Transverse colon (tissue), 4 donors: ENCODE measurements at regions not wholly inside any gene's neighbourhood (a gene's known extent, or its start where the extent isn't known, plus 50 kb on each side); places are given as distances from the start of the nearest gene placed in this dataset.

Experiments used
- DNase-seq: peaks from one replicate; pipeline ENCODE4 v3.0.0-alpha.2; 2019
- H3K27ac ChIP-seq, 4 donors: fragments of 200-600 bp; sonication (generic); 2 replicates each; pipeline ENCODE4 v1.5.1; 2016 to 2018; ENCODE audit warnings: inconsistent platforms in 4 of 4
- H3K27me3 ChIP-seq: fragments of 200-600 bp; sonication (generic); 2 replicates; pipeline ENCODE4 v1.5.1; 2017; ENCODE audit warnings: inconsistent platforms
- H3K36me3 ChIP-seq, 4 donors: fragments of 200-600 bp; sonication (generic); 2 replicates each; pipeline ENCODE4 v1.5.1; 2017 to 2019; ENCODE audit warnings: inconsistent platforms in 4 of 4
- H3K4me1 ChIP-seq, 4 donors: fragments of 200-600 bp; sonication (generic); 2 replicates each; pipeline ENCODE4 v1.5.1; 2017 to 2020; ENCODE audit warnings: inconsistent platforms in 4 of 4
- H3K4me3 ChIP-seq, 4 donors: fragments of 200-600 bp; sonication (generic); 1 replicate in 1 of 4; 2 replicates in 3 of 4; pipeline versions ENCODE4 v1.5.1 to v1.6.1; 2017 to 2019; ENCODE audit warnings: inconsistent platforms in 4 of 4
- H3K9me3 ChIP-seq, 2 donors: fragments of 200-600 bp; sonication (generic); 2 replicates each; pipeline ENCODE4 v1.5.1; 2017 to 2019; ENCODE audit warnings: inconsistent platforms in 2 of 2
- CTCF ChIP-seq, 5 experiments: fragments of 200-600 bp in 3 of 5; fragments of 450-650 bp in 2 of 5; sonication (generic) in 3 of 5; IDR thresholded peaks; 1 replicate in 2 of 5; 2 replicates in 3 of 5; pipeline ENCODE4 v1.5.1; 2016 to 2017; ENCODE audit warnings: antibody characterized with exemption in 5 of 5, inconsistent platforms in 3 of 5, mild to moderate bottlenecking in 2 of 5, moderate library complexity in 1 of 5
- EP300 ChIP-seq: sonication (generic); formaldehyde crosslinking; IDR thresholded peaks from one replicate; pipeline ENCODE4 v1.6.1; 2017; ENCODE audit warnings: antibody characterized with exemption, low read depth
- POLR2A ChIP-seq: fragments of 450-650 bp; IDR thresholded peaks from one replicate; pipeline ENCODE4 v1.6.1; 2016; ENCODE audit warnings: antibody characterized with exemption, mild to moderate bottlenecking, moderate library complexity
- POLR2AphosphoS5 ChIP-seq, 3 donors: sonication (generic); formaldehyde crosslinking; IDR thresholded peaks; one replicate each; pipeline ENCODE4 v1.6.1; 2016; ENCODE audit warnings: antibody characterized with exemption in 3 of 3
- whole genome bisulfite sequencing, 2 donors: methylation state at CpG; one replicate each; pipeline ENCODE4 v1.1.5; 2018; ENCODE audit warnings: low coverage in 1 of 2; 5-methylcytosine and 5-hydroxymethylcytosine counted together
- in situ Hi-C, 4 donors: fragments of 200-750 bp; cut with MboI; loops; one replicate each; pipeline versions ENCODE4 v1.15.0 to v1.15.1; 2017; ENCODE audit warnings: low sequenced_read_pairs in 3 of 4, low pct_ligation_motif_present in 1 of 4, low pct_unique_long_range_greater_than_20kb in 1 of 4
- intact Hi-C: fragments of 100-400 bp; cut with DNase I; formaldehyde crosslinking; loops from one replicate; pipeline ENCODE4 v1.15.1; 2023; ENCODE audit warnings: low total_unique reads

GRCh38 chr3:102595057-102595456, 160.2 kb downstream of the ZPLD1 start:
- DNase-seq: no peak
- Histone ChIP-seq H3K4me3 (no peak overlapping the region), H3K27me3 (no peaks in the 10 kb centered on the region), H3K27ac (no peak overlapping the region), H3K36me3 (no peaks in the 10 kb centered on the region), H3K4me1 (no peaks in the 10 kb centered on the region), H3K9me3 (no peaks in the 10 kb centered on the region)
- TF ChIP-seq EP300 (no peak), POLR2A (no peak), CTCF (IDR thresholded peaks at IDR 0.05) (no peak), POLR2AphosphoS5 (IDR thresholded peaks at IDR 0.05) (no peak)
- in situ Hi-C loops (no loop called here), intact Hi-C loops (no loop called here)
- 61 to 71% methylated on average over 1 to 3 of the region's 3 CpGs for WGBS, 2 donors

- DNase-seq: no peak
- 73 to 88% methylated on average over 6 to 7 of the region's 7 CpGs for WGBS, 2 donors
- Histone ChIP-seq H3K4me1 (no peaks in the 10 kb centered on the region), H3K27me3 (no peaks in the 10 kb centered on the region), H3K9me3 (no peaks in the 10 kb centered on the region), H3K4me3 (no peak overlapping the region), H3K27ac (no peak overlapping the region), H3K36me3 (no peaks in the 10 kb centered on the region)
- in situ Hi-C loops: no loop called here
- no peak for TF ChIP-seq CTCF (IDR thresholded peaks at IDR 0.05)
- TF ChIP-seq POLR2AphosphoS5 (IDR thresholded peaks at IDR 0.05): no peak
- no peak for TF ChIP-seq EP300
- intact Hi-C loops: no loop called here
Measured at GRCh38 chr3:102599819-102600576, 165.2 kb downstream of the ZPLD1 start.

GRCh38 chr3:102605153-102605552, 170.3 kb downstream of the ZPLD1 start:
- WGBS, 2 donors: 68 to 70% methylated on average over 1 of the region's 1 CpG
- no peaks in the 10 kb centered on the region for H3K27me3 ChIP-seq
- DNase-seq: no peak
- no peak overlapping the region for H3K4me3 ChIP-seq
- TF ChIP-seq EP300 (no peak), POLR2A (no peak), POLR2AphosphoS5 (IDR thresholded peaks at IDR 0.05) (no peak), CTCF (IDR thresholded peaks at IDR 0.05) (no peak)
- no peaks in the 10 kb centered on the region for H3K36me3 ChIP-seq
- no peaks in the 10 kb centered on the region for H3K9me3 ChIP-seq
- H3K4me1 ChIP-seq: no peaks in the 10 kb centered on the region
- H3K27ac ChIP-seq: no peak overlapping the region
- intact Hi-C loops: no loop called here
- in situ Hi-C loops: no loop called here

GRCh38 chr3:102608875-102609274, 174.1 kb downstream of the ZPLD1 start:
- 66 to 69% methylated on average over 2 of the region's 2 CpGs for WGBS, 2 donors
- Histone ChIP-seq H3K27me3 (no peaks in the 10 kb centered on the region), H3K9me3 (no peaks in the 10 kb centered on the region), H3K4me3 (no peak overlapping the region), H3K4me1 (no peaks in the 10 kb centered on the region), H3K36me3 (no peaks in the 10 kb centered on the region), H3K27ac (no peak overlapping the region)
- no peak for DNase-seq
- no peak for TF ChIP-seq POLR2AphosphoS5 (IDR thresholded peaks at IDR 0.05)
- TF ChIP-seq EP300: no peak
- no peak for TF ChIP-seq CTCF (IDR thresholded peaks at IDR 0.05)
- no peak for TF ChIP-seq POLR2A
- in situ Hi-C loops: no loop called here
- intact Hi-C loops: no loop called here
